ENCODE measurements at regions not wholly inside any gene's neighbourhood (a gene's known extent, or its start where the extent isn't known, plus 50 kb on each side); places are given as distances from the start of the nearest gene placed in this dataset.

GRCh38 chr12:115400011-115400410, 716.0 kb upstream of the TBX3 start:
- DNase-seq (ENCODE audit: low spot score): no peak
- Mint-ChIP-seq H3K4me1 (ENCODE audit: low read depth) (no peaks in the 10 kb centered on the region), H3K36me3 (ENCODE audit: low read depth) (no peaks in the 10 kb centered on the region), H3K4me3 (ENCODE audit: low read depth) (no peak overlapping the region), H3K27me3 (ENCODE audit: low read depth) (no peaks in the 10 kb centered on the region), H3K27ac (no peak overlapping the region), H3K9me3 (peaks cover 11% of the 10 kb centered on the region)
- intact Hi-C loops (cut with micrococcal nuclease): no loop called here

GRCh38 chr12:115398311-115398781, 714.4 kb upstream of the TBX3 start:
- no peaks in the 10 kb centered on the region for H3K27me3 Mint-ChIP-seq (ENCODE audit: low read depth)
- peaks cover 11% of the 10 kb centered on the region for H3K9me3 Mint-ChIP-seq
- H3K4me1 Mint-ChIP-seq (ENCODE audit: low read depth): no peaks in the 10 kb centered on the region
- no peak overlapping the region for H3K27ac Mint-ChIP-seq
- H3K36me3 Mint-ChIP-seq (ENCODE audit: low read depth): no peaks in the 10 kb centered on the region
- H3K4me3 Mint-ChIP-seq (ENCODE audit: low read depth): no peak overlapping the region
- DNase-seq (ENCODE audit: low spot score): no peak
- intact Hi-C loops (cut with micrococcal nuclease): no loop called here

DNA sequence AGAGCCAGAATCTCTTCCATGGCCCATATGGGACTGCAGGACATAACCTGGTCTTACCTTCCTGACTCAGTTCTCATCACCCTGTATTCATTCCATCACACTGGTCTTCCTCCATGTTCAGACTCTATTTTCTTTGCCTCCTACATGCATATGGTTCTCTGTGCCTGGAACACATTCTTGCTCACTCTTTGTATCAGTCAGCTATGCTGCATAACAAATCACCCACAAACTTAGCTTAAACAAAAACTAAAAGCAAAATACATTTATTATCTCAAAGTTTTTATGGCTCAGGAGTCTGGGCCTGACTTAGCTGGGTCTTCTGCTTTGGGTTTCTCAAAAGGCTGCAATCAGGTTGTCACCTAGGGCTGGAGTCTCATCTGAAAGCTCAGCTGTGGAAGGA, 712.6 kb upstream of the TBX3 start:
- Mint-ChIP-seq H3K4me1 (ENCODE audit: low read depth) (no peaks in the 10 kb centered on the region), H3K27ac (no peak overlapping the region), H3K36me3 (ENCODE audit: low read depth) (no peaks in the 10 kb centered on the region), H3K27me3 (ENCODE audit: low read depth) (no peaks in the 10 kb centered on the region), H3K4me3 (ENCODE audit: low read depth) (no peak overlapping the region), H3K9me3 (peaks cover 11% of the 10 kb centered on the region)
- no peak for DNase-seq (ENCODE audit: low spot score)
- intact Hi-C loops (cut with micrococcal nuclease): no loop called here

- Mint-ChIP-seq H3K4me3 (ENCODE audit: low read depth) (no peak overlapping the region), H3K9me3 (peaks cover 11% of the 10 kb centered on the region), H3K4me1 (ENCODE audit: low read depth) (no peaks in the 10 kb centered on the region), H3K27me3 (ENCODE audit: low read depth) (no peaks in the 10 kb centered on the region), H3K36me3 (ENCODE audit: low read depth) (no peaks in the 10 kb centered on the region), H3K27ac (no peak overlapping the region)
- intact Hi-C loops (cut with micrococcal nuclease): no loop called here
- DNase-seq (ENCODE audit: low spot score): no peak
These were observed 710.7 kb upstream of the TBX3 start for GRCh38 chr12:115394496-115395220.

- no peak overlapping the region for H3K4me3 Mint-ChIP-seq (ENCODE audit: low read depth)
- H3K9me3 Mint-ChIP-seq: peaks cover 6% of the 10 kb centered on the region
- H3K4me1 Mint-ChIP-seq (ENCODE audit: low read depth): no peaks in the 10 kb centered on the region
- H3K27me3 Mint-ChIP-seq (ENCODE audit: low read depth): no peaks in the 10 kb centered on the region
- no peaks in the 10 kb centered on the region for H3K36me3 Mint-ChIP-seq (ENCODE audit: low read depth)
- no peak overlapping the region for H3K27ac Mint-ChIP-seq
- no peak for DNase-seq (ENCODE audit: low spot score)
- intact Hi-C loops (cut with micrococcal nuclease): no loop called here
These were observed 704.2 kb upstream of the TBX3 start for GRCh38 chr12:115388139-115388538.

GRCh38 chr12:115387467-115387901, 703.5 kb upstream of the TBX3 start:
- no peak overlapping the region for H3K27ac Mint-ChIP-seq
- intact Hi-C loops (cut with micrococcal nuclease): no loop called here
- no peaks in the 10 kb centered on the region for H3K4me1 Mint-ChIP-seq (ENCODE audit: low read depth)
- no peak for DNase-seq (ENCODE audit: low spot score)
- peaks cover 6% of the 10 kb centered on the region for H3K9me3 Mint-ChIP-seq
- no peaks in the 10 kb centered on the region for H3K27me3 Mint-ChIP-seq (ENCODE audit: low read depth)
- H3K4me3 Mint-ChIP-seq (ENCODE audit: low read depth): no peak overlapping the region
- H3K36me3 Mint-ChIP-seq (ENCODE audit: low read depth): no peaks in the 10 kb centered on the region

- Mint-ChIP-seq H3K9me3 (peaks cover 6% of the 10 kb centered on the region), H3K27me3 (ENCODE audit: low read depth) (no peaks in the 10 kb centered on the region), H3K4me1 (ENCODE audit: low read depth) (no peaks in the 10 kb centered on the region), H3K36me3 (ENCODE audit: low read depth) (no peaks in the 10 kb centered on the region), H3K27ac (no peak overlapping the region), H3K4me3 (ENCODE audit: low read depth) (no peak overlapping the region)
- intact Hi-C loops (cut with micrococcal nuclease): no loop called here
- DNase-seq (ENCODE audit: low spot score): no peak
These were observed 703.0 kb upstream of the TBX3 start for GRCh38 chr12:115386946-115387345.

DNA sequence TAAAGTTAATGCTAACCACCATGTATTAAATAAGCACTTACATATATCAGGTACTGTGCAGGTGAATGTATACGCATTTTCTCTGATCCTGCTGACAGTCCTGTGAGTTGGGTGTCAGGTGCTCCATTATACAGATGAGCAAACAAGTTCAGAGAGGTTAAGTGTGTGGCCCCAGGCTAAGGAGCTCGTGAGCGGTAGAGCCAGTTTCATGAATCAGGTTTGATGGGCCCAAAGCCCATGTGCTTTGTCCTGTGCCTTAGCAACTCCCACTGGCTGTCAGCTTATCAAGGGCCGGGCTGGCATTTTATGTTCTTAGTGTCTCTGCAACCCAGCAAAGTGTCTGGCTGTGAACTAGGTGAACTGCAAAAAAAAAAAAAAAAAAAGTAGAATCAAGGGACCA, 701.2 kb upstream of the TBX3 start:
- no peak for DNase-seq (ENCODE audit: low spot score)
- H3K27ac Mint-ChIP-seq: no peak overlapping the region
- peaks cover 9% of the 10 kb centered on the region for H3K9me3 Mint-ChIP-seq
- no peaks in the 10 kb centered on the region for H3K27me3 Mint-ChIP-seq (ENCODE audit: low read depth)
- H3K4me1 Mint-ChIP-seq (ENCODE audit: low read depth): no peaks in the 10 kb centered on the region
- H3K36me3 Mint-ChIP-seq (ENCODE audit: low read depth): no peaks in the 10 kb centered on the region
- H3K4me3 Mint-ChIP-seq (ENCODE audit: low read depth): no peak overlapping the region
- intact Hi-C loops (cut with micrococcal nuclease): no loop called here

GRCh38 chr12:115384391-115384790, 700.4 kb upstream of the TBX3 start:
- Mint-ChIP-seq H3K4me1 (ENCODE audit: low read depth) (no peaks in the 10 kb centered on the region), H3K9me3 (peaks cover 9% of the 10 kb centered on the region), H3K36me3 (ENCODE audit: low read depth) (no peaks in the 10 kb centered on the region), H3K4me3 (ENCODE audit: low read depth) (no peak overlapping the region), H3K27me3 (ENCODE audit: low read depth) (no peaks in the 10 kb centered on the region), H3K27ac (no peak overlapping the region)
- intact Hi-C loops (cut with micrococcal nuclease): no loop called here
- DNase-seq (ENCODE audit: low spot score): no peak

GRCh38 chr12:115383668-115384067, 699.7 kb upstream of the TBX3 start:
- intact Hi-C loops (cut with micrococcal nuclease): no loop called here
- no peak for DNase-seq (ENCODE audit: low spot score)
- H3K27ac Mint-ChIP-seq: no peak overlapping the region
- no peaks in the 10 kb centered on the region for H3K36me3 Mint-ChIP-seq (ENCODE audit: low read depth)
- no peaks in the 10 kb centered on the region for H3K27me3 Mint-ChIP-seq (ENCODE audit: low read depth)
- peaks cover 9% of the 10 kb centered on the region for H3K9me3 Mint-ChIP-seq
- no peaks in the 10 kb centered on the region for H3K4me1 Mint-ChIP-seq (ENCODE audit: low read depth)
- no peak overlapping the region for H3K4me3 Mint-ChIP-seq (ENCODE audit: low read depth)

DNA sequence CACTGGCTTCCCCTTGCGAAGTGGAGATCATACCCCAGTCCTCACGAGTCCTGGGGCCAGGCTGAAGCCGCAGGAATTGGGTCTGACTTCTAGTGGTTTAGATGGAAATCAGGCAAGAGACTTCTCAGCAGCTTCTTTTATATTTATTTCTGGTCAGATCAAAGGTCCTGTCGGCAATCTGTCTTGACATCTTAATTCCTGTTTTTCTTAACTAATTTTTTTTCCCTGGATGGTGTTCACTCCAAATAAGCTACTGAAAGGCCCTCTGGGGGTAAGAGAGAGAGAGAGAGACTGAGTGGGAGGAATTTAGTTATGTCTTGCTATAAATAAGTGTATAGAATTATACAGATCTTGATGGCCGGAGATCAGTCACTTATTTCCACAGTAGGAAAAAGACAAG, 698.7 kb upstream of the TBX3 start:
- H3K4me1 Mint-ChIP-seq (ENCODE audit: low read depth): no peaks in the 10 kb centered on the region
- H3K27me3 Mint-ChIP-seq (ENCODE audit: low read depth): no peaks in the 10 kb centered on the region
- no peak overlapping the region for H3K4me3 Mint-ChIP-seq (ENCODE audit: low read depth)
- peaks cover 9% of the 10 kb centered on the region for H3K9me3 Mint-ChIP-seq
- no peak overlapping the region for H3K27ac Mint-ChIP-seq
- intact Hi-C loops (cut with micrococcal nuclease): no loop called here
- no peaks in the 10 kb centered on the region for H3K36me3 Mint-ChIP-seq (ENCODE audit: low read depth)
- DNase-seq (ENCODE audit: low spot score): no peak

DNA sequence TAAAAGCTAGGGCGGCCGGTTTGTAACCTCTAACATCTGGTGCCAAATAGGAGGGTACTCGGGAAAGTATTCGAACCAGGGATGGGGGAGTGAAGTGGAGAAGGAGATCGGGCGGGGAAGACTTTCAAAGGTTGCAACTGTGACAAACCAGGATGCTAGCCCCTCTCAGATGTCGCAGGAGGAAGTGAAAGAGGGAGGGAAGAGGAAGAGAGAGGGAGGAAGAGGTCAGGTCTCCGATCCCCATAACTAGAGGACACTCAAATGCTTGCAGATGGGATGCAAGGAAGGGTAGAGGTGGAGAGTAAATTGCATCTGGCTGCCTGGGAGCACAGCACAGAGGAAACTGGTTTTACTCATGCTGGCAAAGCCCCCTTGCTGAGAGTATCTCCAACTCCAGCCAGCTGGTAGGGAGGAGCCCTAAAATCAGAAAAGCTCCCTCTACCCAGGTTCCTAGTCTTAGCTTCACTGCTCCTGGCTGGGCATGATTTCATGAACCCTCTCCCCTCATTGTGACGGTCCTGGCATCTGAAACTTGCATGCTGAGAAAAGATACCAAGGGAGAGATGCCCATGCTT, 696.7 kb upstream of the TBX3 start:
- intact Hi-C loops (cut with micrococcal nuclease): no loop called here
- H3K27ac Mint-ChIP-seq: no peak overlapping the region
- no peaks in the 10 kb centered on the region for H3K4me1 Mint-ChIP-seq (ENCODE audit: low read depth)
- H3K27me3 Mint-ChIP-seq (ENCODE audit: low read depth): no peaks in the 10 kb centered on the region
- no peak for DNase-seq (ENCODE audit: low spot score)
- H3K9me3 Mint-ChIP-seq: peaks cover 3% of the 10 kb centered on the region
- no peak overlapping the region for H3K4me3 Mint-ChIP-seq (ENCODE audit: low read depth)
- H3K36me3 Mint-ChIP-seq (ENCODE audit: low read depth): no peaks in the 10 kb centered on the region

- peaks cover 8% of the 10 kb centered on the region for H3K4me1 Mint-ChIP-seq (ENCODE audit: low read depth)
- intact Hi-C loops (cut with micrococcal nuclease): no loop called here
- no peak overlapping the region for H3K4me3 Mint-ChIP-seq (ENCODE audit: low read depth)
- no peak overlapping the region for H3K27ac Mint-ChIP-seq
- H3K36me3 Mint-ChIP-seq (ENCODE audit: low read depth): no peaks in the 10 kb centered on the region
- DNase-seq (ENCODE audit: low spot score): no peak
- H3K9me3 Mint-ChIP-seq: peaks cover 12% of the 10 kb centered on the region
- H3K27me3 Mint-ChIP-seq (ENCODE audit: low read depth): no peaks in the 10 kb centered on the region
These were observed 694.3 kb upstream of the TBX3 start for GRCh38 chr12:115378291-115378690.

Data from activated T-helper 2 cell treated with anti-CD3 and anti-CD28 coated beads, Interferon-gamma antibody, Interleukin-2, Interleukin-4, amounts not matched to agents 10 μg/mL and 5 μg/mL and 100 μg/mL, durations not matched to agents 14 hours and 24 hours and 36 hours (primary cell).